Panc1 (cell line): ENCODE measurements at regions not wholly inside any gene's neighbourhood (a gene's known extent, or its start where the extent isn't known, plus 50 kb on each side); places are given as distances from the start of the nearest gene placed in this dataset.

Experiments used
- POLR2AphosphoS5 ChIP-seq: IDR thresholded peaks from 2 replicates; pipeline ENCODE4 v1.6.1; 2012; ENCODE audit warnings: mild to moderate bottlenecking, low read depth, low read length, moderate library complexity
- REST ChIP-seq, 2 experiments: IDR thresholded peaks; 2 replicates each; pipeline ENCODE4 v1.6.1; 2011 to 2012; ENCODE audit warnings: low read depth in 2 of 2, control low read depth in 1 of 2, low read length in 1 of 2, mild to moderate bottlenecking in 1 of 2, moderate library complexity in 1 of 2; ENCODE audit not compliant: insufficient read depth in 1 of 2

GRCh38 chr11:31995032-31995431 lies 95.8 kb upstream of the RCN1 start:
- no peak for TF ChIP-seq REST (IDR thresholded peaks at IDR 0.05; ENCODE audit: insufficient read depth in 1 of 2, low read depth in 2 of 2, low read length in 1 of 2)
- no peak for TF ChIP-seq POLR2AphosphoS5
